ENCODE measurements at regions not wholly inside any gene's neighbourhood (a gene's known extent, or its start where the extent isn't known, plus 50 kb on each side); places are given as distances from the start of the nearest gene placed in this dataset.

DNA sequence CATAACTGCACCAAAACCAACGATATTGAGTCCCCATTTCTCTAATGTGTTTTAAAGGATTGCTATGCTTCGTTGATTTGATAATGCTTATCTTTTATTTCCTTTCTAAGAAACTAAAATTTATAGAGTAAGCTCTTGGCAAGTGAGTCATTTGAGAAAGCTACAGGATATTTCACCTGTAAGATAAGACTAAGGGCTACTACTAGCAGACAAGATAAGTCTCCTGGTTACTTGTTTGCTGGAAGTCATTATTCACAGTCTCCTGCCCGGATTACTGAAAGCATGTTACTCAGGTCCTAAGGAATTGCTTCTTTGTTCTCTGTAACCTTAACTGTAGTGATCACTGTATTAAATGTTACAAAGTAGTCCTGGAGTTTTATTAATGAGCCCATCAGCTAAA lies 315.9 kb upstream of the RASA1 start:
- no peak overlapping the region for H3K27ac ChIP-seq
- H3K9me3 ChIP-seq (replicated peaks) = no peaks in the 10 kb centered on the region
- no peak for DNase-seq
- no peak overlapping the region for H3K4me3 ChIP-seq
- no peaks in the 10 kb centered on the region for H3K4me1 ChIP-seq
- no peaks in the 10 kb centered on the region for H3K27me3 ChIP-seq
- no peaks in the 10 kb centered on the region for H3K36me3 ChIP-seq

DNA sequence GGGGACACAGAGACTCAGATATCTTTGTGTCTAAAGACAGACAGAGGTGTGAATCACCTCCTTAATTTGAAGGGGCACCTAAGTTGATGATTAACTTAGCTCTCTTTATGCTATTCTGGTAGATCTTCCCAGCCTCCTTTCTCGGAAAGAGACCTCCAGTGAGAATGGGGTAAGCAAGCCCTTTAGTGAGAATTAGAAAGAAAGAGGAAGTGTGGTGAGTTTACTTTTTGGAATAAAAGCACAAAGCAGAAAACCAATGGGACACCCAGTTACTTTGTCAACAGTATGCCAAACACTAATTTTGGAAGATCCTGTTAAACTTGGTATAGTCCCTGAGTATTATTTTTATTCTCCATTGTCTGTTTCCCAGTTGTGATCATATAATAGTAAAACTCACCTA lies 302.8 kb upstream of the RASA1 start:
- Histone ChIP-seq H3K36me3 (no peaks in the 10 kb centered on the region), H3K4me3 (no peak overlapping the region), H3K27ac (no peak overlapping the region), H3K9me3 (replicated peaks) (no peaks in the 10 kb centered on the region), H3K27me3 (no peaks in the 10 kb centered on the region), H3K4me1 (no peaks in the 10 kb centered on the region)
- no peak for DNase-seq

DNA sequence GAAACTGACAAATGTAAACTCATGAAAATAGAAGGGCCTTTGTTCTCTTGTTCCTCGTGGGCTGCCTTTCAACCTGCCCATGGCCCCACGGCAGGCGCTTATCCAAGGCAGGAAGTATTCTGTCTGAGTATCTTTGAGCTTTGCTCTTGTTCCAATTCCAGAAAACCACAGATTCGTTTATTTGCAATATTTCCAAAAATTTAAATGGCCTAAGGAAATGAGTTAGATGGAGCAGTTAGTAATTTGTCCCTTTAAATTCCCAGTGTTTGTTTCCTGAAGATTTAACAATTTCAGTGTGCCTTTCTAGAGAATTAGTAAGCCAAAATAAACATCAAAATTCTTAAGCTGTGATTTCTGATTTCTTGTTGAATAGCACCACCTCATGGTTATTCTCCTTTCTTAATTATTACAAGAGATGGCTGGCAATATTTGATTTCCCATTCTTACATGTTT lies 299.4 kb upstream of the RASA1 start:
- Histone ChIP-seq H3K9me3 (replicated peaks) (no peaks in the 10 kb centered on the region), H3K36me3 (no peaks in the 10 kb centered on the region), H3K27me3 (no peaks in the 10 kb centered on the region), H3K4me1 (no peaks in the 10 kb centered on the region), H3K27ac (peak overlapping the region; percentile 21; the same call in 1 of the 2 replicates), H3K4me3 (peak overlapping the region; percentile 29)
- peak; percentile 50 to 74 for DNase-seq

DNA sequence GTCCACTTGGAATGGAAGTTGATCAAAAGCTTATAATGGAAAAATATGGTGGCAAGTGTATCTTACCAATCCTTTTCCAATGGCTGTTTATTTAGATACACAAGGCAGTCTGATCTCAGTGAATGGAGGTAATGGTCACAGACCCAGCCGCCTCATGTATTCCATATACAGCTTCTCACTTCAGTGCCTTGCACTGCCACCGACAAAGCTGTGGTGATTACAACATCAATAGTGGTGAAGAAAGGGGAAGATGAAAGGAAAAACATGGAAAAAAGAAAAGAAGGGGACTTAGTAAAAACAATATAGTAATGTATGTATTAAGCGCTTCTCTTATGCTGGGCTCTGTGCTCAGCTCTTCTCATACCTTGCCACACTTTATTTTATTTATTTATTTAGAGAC lies 297.3 kb upstream of the RASA1 start:
- Histone ChIP-seq H3K9me3 (replicated peaks) (no peaks in the 10 kb centered on the region), H3K36me3 (no peaks in the 10 kb centered on the region), H3K27ac (no peak overlapping the region), H3K4me3 (no peak overlapping the region), H3K4me1 (no peaks in the 10 kb centered on the region), H3K27me3 (no peaks in the 10 kb centered on the region)
- DNase-seq = no peak

DNA sequence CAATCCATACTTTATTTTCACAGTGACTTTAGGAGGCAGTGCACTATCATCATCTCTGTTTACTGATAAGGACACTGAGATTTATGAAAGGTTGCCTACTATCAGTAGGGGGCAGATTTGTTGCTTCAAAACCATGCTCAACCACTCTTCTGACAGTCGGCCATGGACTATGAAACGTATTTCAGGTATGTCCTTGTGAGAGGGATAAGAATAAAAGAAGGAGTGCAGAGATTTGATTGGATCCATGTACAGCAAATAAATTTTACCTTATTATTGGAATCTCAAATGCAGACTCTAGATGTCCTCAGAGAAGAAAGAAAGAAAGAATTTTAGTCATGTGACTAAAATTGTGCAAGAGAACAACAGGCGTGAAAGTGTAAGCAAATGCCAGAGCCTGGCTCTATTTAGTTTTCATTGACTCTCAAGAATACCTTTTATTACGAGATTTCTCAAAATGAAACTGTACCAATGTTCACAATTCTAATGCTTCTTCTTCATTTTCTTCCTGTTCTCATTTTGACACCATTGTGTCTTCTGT lies 296.6 kb upstream of the RASA1 start:
- no peak overlapping the region for H3K27ac ChIP-seq
- H3K4me3 ChIP-seq = no peak overlapping the region
- no peaks in the 10 kb centered on the region for H3K4me1 ChIP-seq
- DNase-seq = peak in 1 of 2 experiments; percentile 32
- no peaks in the 10 kb centered on the region for H3K27me3 ChIP-seq
- no peaks in the 10 kb centered on the region for H3K36me3 ChIP-seq
- H3K9me3 ChIP-seq (replicated peaks) = no peaks in the 10 kb centered on the region

DNA sequence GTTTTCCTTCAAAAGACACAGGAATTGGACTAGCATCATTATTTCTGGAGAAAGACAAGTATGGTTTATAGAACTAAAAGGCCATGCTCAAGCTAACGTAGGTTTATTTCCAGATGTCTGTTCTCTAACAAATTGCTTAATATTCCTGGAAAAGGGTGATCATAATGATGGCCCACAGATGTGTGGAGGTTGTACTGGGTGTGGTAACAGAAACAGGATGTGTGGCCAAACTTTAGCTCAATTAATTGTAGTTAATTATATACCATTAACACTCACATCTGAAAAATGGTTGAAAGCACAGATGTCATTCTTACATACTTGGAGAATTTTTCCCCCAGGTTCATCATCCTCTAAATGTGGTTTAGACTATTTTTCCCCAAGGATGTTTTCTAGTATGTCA lies 292.7 kb upstream of the RASA1 start:
- Histone ChIP-seq H3K4me1 (peaks cover 11% of the 10 kb centered on the region), H3K36me3 (no peaks in the 10 kb centered on the region), H3K4me3 (no peak overlapping the region), H3K9me3 (replicated peaks) (0 out of 2 replicates have a peak, but pooled peaks cover 5% of the 10 kb centered on the region), H3K27me3 (no peaks in the 10 kb centered on the region), H3K27ac (no peak overlapping the region)
- DNase-seq = no peak

DNA sequence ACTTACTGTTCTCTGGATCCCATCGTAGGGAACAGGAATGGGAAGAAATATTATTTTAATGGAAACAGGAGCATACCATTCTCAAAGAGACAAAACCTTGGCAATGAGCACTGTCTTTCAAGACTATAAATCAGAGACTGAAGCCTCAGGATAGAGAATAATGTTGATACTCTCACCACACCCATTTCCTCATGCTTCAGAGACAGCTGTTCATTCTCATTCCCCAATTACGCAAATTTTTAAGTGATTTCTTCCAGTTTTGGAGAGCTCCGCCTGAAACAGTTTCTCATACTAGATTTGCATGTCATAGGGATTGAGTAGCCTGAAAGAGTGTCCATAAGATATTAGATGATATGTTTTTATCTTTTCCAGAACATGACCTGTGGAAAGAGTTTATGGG lies 290.5 kb upstream of the RASA1 start:
- H3K4me3 ChIP-seq = no peak overlapping the region
- no peaks in the 10 kb centered on the region for H3K36me3 ChIP-seq
- peaks cover 20% of the 10 kb centered on the region for H3K4me1 ChIP-seq
- no peak overlapping the region for H3K27ac ChIP-seq
- H3K9me3 ChIP-seq (replicated peaks) = 0 out of 2 replicates have a peak, but pooled peaks cover 5% of the 10 kb centered on the region
- DNase-seq = no peak
- no peaks in the 10 kb centered on the region for H3K27me3 ChIP-seq

DNA sequence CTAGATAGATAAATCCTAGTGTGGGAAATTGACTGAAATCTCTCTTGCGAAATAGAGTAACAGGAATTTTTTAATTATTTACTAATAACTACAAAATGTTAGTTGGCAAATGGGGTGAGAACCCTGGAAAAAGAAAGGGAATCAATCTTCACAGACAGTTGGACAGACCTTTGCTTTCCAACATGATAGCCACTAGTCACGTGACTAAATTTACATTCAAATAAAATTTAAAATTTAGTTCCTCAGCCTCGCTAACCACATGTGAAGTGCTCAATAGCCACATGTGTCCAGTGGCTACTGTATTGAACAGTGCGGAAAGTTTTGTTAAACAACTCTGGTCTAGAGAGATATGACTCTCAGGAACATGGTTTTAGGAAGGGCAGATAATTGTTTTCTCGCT lies 289.9 kb upstream of the RASA1 start:
- 0 out of 2 replicates have a peak, but pooled peaks cover 5% of the 10 kb centered on the region for H3K9me3 ChIP-seq (replicated peaks)
- no peak for DNase-seq
- H3K36me3 ChIP-seq = no peaks in the 10 kb centered on the region
- H3K4me1 ChIP-seq = peaks cover 20% of the 10 kb centered on the region
- H3K27ac ChIP-seq = no peak overlapping the region
- no peak overlapping the region for H3K4me3 ChIP-seq
- no peaks in the 10 kb centered on the region for H3K27me3 ChIP-seq

DNA sequence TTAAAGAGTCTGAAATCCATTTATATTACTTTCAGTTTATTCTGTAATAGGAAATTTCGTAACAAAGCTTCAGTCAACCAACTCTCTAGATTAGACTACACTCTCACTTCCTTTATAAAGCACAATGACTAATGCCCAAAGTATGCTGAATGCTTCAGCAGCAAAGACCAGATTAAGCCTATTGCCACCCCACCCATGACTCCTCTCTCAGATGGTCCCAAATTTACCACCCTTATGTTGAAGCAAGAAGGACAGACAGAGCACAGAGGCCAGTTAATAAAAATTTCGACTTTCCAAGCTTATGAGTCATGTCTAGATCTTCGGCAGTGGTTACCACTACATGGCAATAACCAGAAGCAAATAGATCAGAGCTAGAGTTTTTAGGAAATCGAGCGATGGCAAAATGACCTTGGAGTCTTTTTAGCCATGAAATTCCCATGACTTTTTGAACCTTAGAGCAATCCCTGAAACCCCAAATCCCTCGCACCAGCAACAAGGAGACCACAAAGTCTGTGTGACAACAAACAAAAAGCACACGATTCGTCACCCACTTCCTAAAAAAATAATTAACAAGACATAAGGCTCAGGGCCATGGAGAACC lies 287.8 kb upstream of the RASA1 start:
- peak overlapping the region; percentile 32 for H3K4me3 ChIP-seq
- no peaks in the 10 kb centered on the region for H3K36me3 ChIP-seq
- H3K27ac ChIP-seq = peak overlapping the region; percentile 74
- peak; percentile 54 to 76 for DNase-seq
- H3K4me1 ChIP-seq = peaks cover 20% of the 10 kb centered on the region
- no peaks in the 10 kb centered on the region for H3K27me3 ChIP-seq
- H3K9me3 ChIP-seq (replicated peaks) = 0 out of 2 replicates have a peak, but pooled peaks cover 5% of the 10 kb centered on the region

DNA sequence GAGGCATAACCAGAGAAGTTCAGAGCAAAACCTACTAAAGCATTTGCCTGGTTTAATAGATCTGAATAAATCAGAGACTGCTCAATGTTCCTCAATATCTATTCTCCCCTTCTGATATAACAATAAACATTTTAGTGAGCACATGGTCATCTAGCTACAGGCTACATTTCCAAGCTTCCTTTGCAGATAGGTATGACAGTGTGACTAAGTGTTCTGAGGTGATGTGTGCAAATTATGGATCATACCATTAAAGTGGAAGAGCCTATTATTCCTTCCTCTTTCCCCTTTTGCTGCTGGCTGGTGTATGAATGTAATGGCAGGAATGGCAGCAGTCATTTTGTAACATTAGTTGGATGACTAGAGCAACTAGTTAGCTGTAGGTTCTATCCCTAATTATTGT lies 285.8 kb upstream of the RASA1 start:
- H3K27ac ChIP-seq = no peak overlapping the region
- H3K9me3 ChIP-seq (replicated peaks) = 0 out of 2 replicates have a peak, but pooled peaks cover 5% of the 10 kb centered on the region
- H3K36me3 ChIP-seq = no peaks in the 10 kb centered on the region
- DNase-seq = no peak
- no peaks in the 10 kb centered on the region for H3K27me3 ChIP-seq
- no peak overlapping the region for H3K4me3 ChIP-seq
- peaks cover 20% of the 10 kb centered on the region for H3K4me1 ChIP-seq

DNA sequence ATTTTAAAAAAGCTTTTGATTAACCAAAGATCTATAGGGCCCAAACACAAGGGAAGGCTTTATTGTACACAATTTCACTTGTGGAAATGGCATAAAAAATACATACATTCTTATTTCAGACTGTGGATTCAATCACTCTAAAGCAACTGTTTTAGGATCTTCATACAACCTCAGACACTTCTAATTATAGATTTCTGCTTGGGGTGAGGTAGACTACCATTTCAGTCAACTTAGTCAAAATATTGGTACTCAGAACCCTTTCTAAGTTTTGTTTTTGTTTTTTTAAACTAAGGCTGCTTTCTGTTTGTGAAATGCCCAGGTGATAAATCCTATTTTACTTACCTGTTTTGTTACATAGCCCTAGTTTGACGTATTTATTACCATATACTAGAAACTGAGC lies 284.5 kb upstream of the RASA1 start:
- H3K9me3 ChIP-seq (replicated peaks) = no peaks in the 10 kb centered on the region
- no peak overlapping the region for H3K27ac ChIP-seq
- DNase-seq = no peak

DNA sequence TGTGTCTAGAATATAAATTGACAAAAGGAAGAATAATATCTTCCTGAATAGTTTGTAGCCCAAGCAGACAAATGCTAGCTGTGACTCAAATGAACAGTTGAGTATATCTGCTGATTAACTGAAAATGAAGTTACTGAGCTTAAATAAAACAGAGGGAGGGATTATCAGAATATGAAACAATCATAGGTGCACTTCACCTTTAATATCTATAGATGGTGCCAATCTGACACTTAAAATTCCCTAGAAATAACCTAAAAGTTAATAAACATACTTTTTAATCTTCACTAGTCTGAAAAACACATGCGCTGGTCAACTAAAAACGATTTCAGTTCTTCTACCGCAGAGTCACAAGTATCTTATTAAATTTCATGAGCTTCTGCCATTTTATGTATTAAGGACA lies 280.8 kb upstream of the RASA1 start:
- Histone ChIP-seq H3K4me1 (no peaks in the 10 kb centered on the region), H3K4me3 (no peak overlapping the region), H3K9me3 (replicated peaks) (no peaks in the 10 kb centered on the region), H3K36me3 (no peaks in the 10 kb centered on the region), H3K27ac (no peak overlapping the region), H3K27me3 (no peaks in the 10 kb centered on the region)
- no peak for DNase-seq

More for the DNA sequence above, 284.5 kb upstream of the RASA1 start:
- no peaks in the 10 kb centered on the region for H3K36me3 ChIP-seq
- H3K27me3 ChIP-seq = no peaks in the 10 kb centered on the region
- no peak overlapping the region for H3K4me3 ChIP-seq
- peaks cover 17% of the 10 kb centered on the region for H3K4me1 ChIP-seq

DNA sequence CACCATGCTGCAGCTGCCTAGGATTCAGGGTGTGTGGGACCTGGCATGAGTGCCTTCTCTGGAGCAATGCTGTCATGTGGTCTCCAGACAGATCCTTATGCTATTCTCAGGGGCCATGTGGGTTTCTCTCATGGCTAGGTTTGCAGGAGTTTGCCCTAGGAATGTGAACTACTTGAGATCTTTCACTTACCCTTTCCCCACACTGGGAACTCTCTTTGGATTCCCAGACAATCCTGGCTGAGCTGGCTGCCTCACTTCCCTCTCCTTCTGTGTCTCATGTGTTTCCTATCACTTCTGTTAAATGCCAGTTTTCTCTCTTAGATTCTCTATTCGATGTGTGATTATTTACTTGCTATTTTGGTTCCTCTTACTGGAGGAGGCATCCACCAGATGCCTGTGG lies 270.2 kb upstream of the RASA1 start:
- no peak for DNase-seq
- no peaks in the 10 kb centered on the region; the same call in 1 of the 2 replicates for H3K27me3 ChIP-seq
- H3K9me3 ChIP-seq (replicated peaks) = 0 out of 2 replicates have a peak, but pooled peaks cover 11% of the 10 kb centered on the region
- H3K36me3 ChIP-seq = no peaks in the 10 kb centered on the region
- H3K4me3 ChIP-seq = no peak overlapping the region
- no peak overlapping the region for H3K27ac ChIP-seq
- no peaks in the 10 kb centered on the region; the same call in 1 of the 2 replicates for H3K4me1 ChIP-seq

DNA sequence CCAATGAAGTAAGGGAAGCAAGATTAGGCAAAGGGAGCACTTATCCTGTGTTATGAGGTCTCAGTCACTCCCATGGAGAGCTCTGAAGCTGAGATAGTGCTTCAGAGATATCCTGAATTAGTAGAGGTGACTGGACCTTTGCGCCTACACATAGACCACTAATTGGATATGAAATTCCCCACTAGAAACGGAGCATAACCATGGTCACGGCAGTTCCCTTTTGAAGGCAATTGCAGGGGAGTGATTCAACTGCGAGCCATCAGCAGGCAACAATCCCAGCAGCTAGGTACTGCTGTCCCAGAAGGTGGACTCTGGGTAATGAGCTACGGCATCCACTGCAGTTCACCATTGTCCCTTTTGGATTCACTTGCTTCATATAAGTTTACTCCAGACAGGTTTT lies 267.7 kb upstream of the RASA1 start:
- 0 out of 2 replicates have a peak, but pooled peaks cover 7% of the 10 kb centered on the region for H3K9me3 ChIP-seq (replicated peaks)
- H3K4me1 ChIP-seq = no peaks in the 10 kb centered on the region; the same call in 1 of the 2 replicates
- H3K36me3 ChIP-seq = no peaks in the 10 kb centered on the region
- H3K27me3 ChIP-seq = no peaks in the 10 kb centered on the region
- H3K27ac ChIP-seq = no peak overlapping the region
- DNase-seq = no peak
- no peak overlapping the region for H3K4me3 ChIP-seq

DNA sequence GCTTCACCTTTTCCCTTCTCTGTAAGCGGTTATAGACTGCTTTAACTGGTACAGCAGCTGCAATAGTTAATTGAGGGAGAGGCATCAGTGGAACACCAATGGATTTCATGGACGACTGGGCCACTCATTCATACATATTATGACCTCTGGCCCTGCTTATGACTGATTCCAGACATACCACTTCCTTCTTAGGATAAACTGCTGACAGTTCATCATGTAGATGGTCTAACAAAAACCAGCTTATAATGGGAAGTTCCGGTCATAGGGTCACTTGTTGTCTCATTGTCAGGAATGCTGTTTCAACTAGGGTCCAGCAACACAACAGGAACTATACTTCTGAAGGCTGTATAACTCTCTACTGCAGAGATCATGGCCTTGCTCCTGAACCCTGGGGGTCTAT lies 265.2 kb upstream of the RASA1 start:
- Histone ChIP-seq H3K9me3 (replicated peaks) (no peaks in the 10 kb centered on the region), H3K36me3 (no peaks in the 10 kb centered on the region), H3K27me3 (no peaks in the 10 kb centered on the region), H3K4me1 (no peaks in the 10 kb centered on the region; the same call in 1 of the 2 replicates), H3K27ac (no peak overlapping the region), H3K4me3 (no peak overlapping the region)
- DNase-seq = no peak

DNA sequence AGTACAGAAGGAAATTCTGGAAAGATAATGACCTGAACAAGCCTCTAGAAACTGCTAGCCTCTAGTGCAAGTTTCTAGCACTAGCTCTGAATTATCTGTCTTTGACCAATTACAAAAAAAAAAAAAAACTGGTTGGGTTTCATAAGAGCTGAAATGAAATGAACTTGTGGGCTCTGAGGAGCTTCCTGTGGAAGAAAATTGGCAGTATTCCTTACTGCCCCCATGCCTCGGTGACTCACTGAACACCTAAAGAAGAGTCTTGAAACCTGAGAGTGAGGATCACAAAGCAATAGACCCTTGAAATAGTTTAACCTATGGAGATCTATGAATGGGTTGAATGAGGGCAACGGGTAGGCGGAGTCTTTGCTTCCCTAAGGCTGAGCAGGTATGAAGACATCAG lies 263.6 kb upstream of the RASA1 start:
- Histone ChIP-seq H3K4me3 (no peak overlapping the region), H3K4me1 (no peaks in the 10 kb centered on the region), H3K36me3 (no peaks in the 10 kb centered on the region), H3K27ac (no peak overlapping the region), H3K9me3 (replicated peaks) (no peaks in the 10 kb centered on the region), H3K27me3 (no peaks in the 10 kb centered on the region)
- no peak for DNase-seq

Data from SJCRH30 (cell line).